ENCODE measurements at regions not wholly inside any gene's neighbourhood (a gene's known extent, or its start where the extent isn't known, plus 50 kb on each side); places are given as distances from the start of the nearest gene placed in this dataset.
"Not testable (repeated sequence)": the region's sequence is repeated elsewhere in the genome, so short reads cannot be mapped to it uniquely, and the experiment has no call there.

GRCh38 chr1:74818241-74818640 is 85.3 kb downstream of the TYW3 start:
- DNase-seq (ENCODE audit: low read depth), result no peak

- peak; percentile 55 for DNase-seq (ENCODE audit: low read depth)
Observed at GRCh38 chr1:74818661-74819456, 85.9 kb downstream of the TYW3 start.

- DNase-seq (ENCODE audit: low read depth), result no peak
Observed at GRCh38 chr1:74822851-74823401, 90.0 kb downstream of the TYW3 start.

- DNase-seq (ENCODE audit: low read depth), result no peak
Observed at GRCh38 chr1:74824497-74825107, 91.7 kb downstream of the TYW3 start.

GRCh38 chr1:74830766-74831165 is 97.8 kb downstream of the TYW3 start:
- DNase-seq (ENCODE audit: low read depth), result no peak

- no peak for DNase-seq (ENCODE audit: low read depth)
Observed at GRCh38 chr1:74834261-74834660, 101.3 kb downstream of the TYW3 start.

GRCh38 chr1:74835051-74835450 is 102.1 kb downstream of the TYW3 start:
- peak; percentile 76 for DNase-seq (ENCODE audit: low read depth)

- no peak for DNase-seq (ENCODE audit: low read depth)
Observed at GRCh38 chr1:74842726-74843125, 109.8 kb downstream of the TYW3 start.

- DNase-seq (ENCODE audit: low read depth), result peak; percentile 4
Observed at GRCh38 chr1:74847715-74848114, 114.8 kb downstream of the TYW3 start.

- no peak for DNase-seq (ENCODE audit: low read depth)
Observed at GRCh38 chr1:74853756-74854155, 120.8 kb downstream of the TYW3 start.

- no peak for DNase-seq (ENCODE audit: low read depth)
Observed at GRCh38 chr1:74856174-74856573, 123.2 kb downstream of the TYW3 start.

- no peak for DNase-seq (ENCODE audit: low read depth)
Observed at GRCh38 chr1:74857676-74858075, 124.7 kb downstream of the TYW3 start.

GRCh38 chr1:74858136-74858535 is 125.2 kb downstream of the TYW3 start:
- DNase-seq (ENCODE audit: low read depth), result no peak

- DNase-seq (ENCODE audit: low read depth), result no peak
Observed at GRCh38 chr1:74861867-74862266, 128.9 kb downstream of the TYW3 start.

GRCh38 chr1:74869702-74870101 is 136.8 kb downstream of the TYW3 start:
- no peak for DNase-seq (ENCODE audit: low read depth)

- not testable (repeated sequence) for DNase-seq (ENCODE audit: low read depth)
Observed at GRCh38 chr1:74877366-74877765, 144.4 kb downstream of the TYW3 start.

GRCh38 chr1:74895411-74895810 is 162.5 kb downstream of the TYW3 start:
- DNase-seq (ENCODE audit: low read depth), result no peak

GRCh38 chr1:74908131-74908530 is 175.2 kb downstream of the TYW3 start:
- no peak for DNase-seq (ENCODE audit: low read depth)

GRCh38 chr1:74908797-74909196 is 175.8 kb downstream of the TYW3 start:
- DNase-seq (ENCODE audit: low read depth), result no peak

GRCh38 chr1:74913978-74914377 is 181.0 kb downstream of the TYW3 start:
- DNase-seq (ENCODE audit: low read depth), result no peak

- DNase-seq (ENCODE audit: low read depth), result peak; percentile 27
Observed at GRCh38 chr1:74933500-74933899, 200.5 kb downstream of the TYW3 start.

GRCh38 chr1:74935446-74935845 is 198.7 kb upstream of the LHX8 start:
- DNase-seq (ENCODE audit: low read depth), result no peak

- DNase-seq (ENCODE audit: low read depth), result no peak
Observed at GRCh38 chr1:74937176-74937575, 197.0 kb upstream of the LHX8 start.

All from HT1080 (cell line).